Ovary (tissue), 7 donors: ENCODE measurements at regions not wholly inside any gene's neighbourhood (a gene's known extent, or its start where the extent isn't known, plus 50 kb on each side); places are given as distances from the start of the nearest gene placed in this dataset.

Source experiments
- DNase-seq, 5 donors: peaks; one replicate each; pipeline ENCODE4 v3.0.0-alpha.2; 2019 to 2020
- H3K27ac ChIP-seq, 2 donors: fragments of 200-600 bp; one replicate each; pipeline versions ENCODE4 v1.5.1 to v1.8.0; 2019 to 2022
- H3K27me3 ChIP-seq: fragments of 200-600 bp; one replicate; pipeline ENCODE4 v1.8.0; 2022
- H3K36me3 ChIP-seq: fragments of 200-600 bp; sonication (generic); one replicate; pipeline ENCODE4 v1.5.1; 2019
- H3K4me1 ChIP-seq: one replicate; pipeline ENCODE4 v1.8.1; 2013; ENCODE audit warnings: mild to moderate bottlenecking, moderate library complexity; ENCODE audit not compliant: insufficient read depth
- H3K4me3 ChIP-seq: fragments of 200-600 bp; sonication (generic); one replicate; pipeline ENCODE4 v1.5.1; 2017
- H3K9me3 ChIP-seq, 2 donors: fragments of 200-600 bp in 1 of 2; sonication (generic) in 1 of 2; one replicate each; pipeline versions ENCODE4 v1.5.1 to v1.8.1; 2013 to 2019; ENCODE audit warnings: mild to moderate bottlenecking in 1 of 2, moderate library complexity in 1 of 2
- EP300 ChIP-seq: sonication (generic); formaldehyde crosslinking; IDR thresholded peaks from one replicate; pipeline ENCODE4 v1.6.1; 2017; ENCODE audit warnings: antibody characterized with exemption
- POLR2A ChIP-seq: fragments of 450-650 bp; IDR thresholded peaks from one replicate; pipeline ENCODE4 v1.6.1; 2017; ENCODE audit warnings: antibody characterized with exemption, mild to moderate bottlenecking, moderate library complexity
- whole genome bisulfite sequencing, 3 donors: extraction: QIAGEN DNeasy Blood & Tissue Kit in 1 of 3; methylation state at CpG; one replicate each; pipeline versions ENCODE4 v1.1.5 to v1.1.7; 2013 to 2017; 5-methylcytosine and 5-hydroxymethylcytosine counted together
- intact Hi-C, 4 donors: fragments of 100-400 bp; cut with DNase I; formaldehyde crosslinking; loops; one replicate each; pipeline versions ENCODE4 v1.11.0 to v1.15.1; 2022 to 2023
- TF ChIP-seq, protein P1 (sequence below), 3 donors: fragments of 450-650 bp in 2 of 3; fragments of 200-600 bp in 1 of 3; IDR thresholded peaks; one replicate each; pipeline versions ENCODE4 v1.5.1 to v1.8.0; 2016 to 2022; ENCODE audit warnings: antibody characterized with exemption in 3 of 3, mild to moderate bottlenecking in 1 of 3
- donor health status: DM: no; HTN: no; CAD: no; lungs with moderate emphysema.
- donor health status: DM: no; HTN: no; CAD: no.
- donor health status: Bipolar disorder and iron deficiency.
- donor health status: DM: no; HTN: no; CAD: no.
- donor health status: DM: yes; HTN: yes; CAD: no.

DNA sequence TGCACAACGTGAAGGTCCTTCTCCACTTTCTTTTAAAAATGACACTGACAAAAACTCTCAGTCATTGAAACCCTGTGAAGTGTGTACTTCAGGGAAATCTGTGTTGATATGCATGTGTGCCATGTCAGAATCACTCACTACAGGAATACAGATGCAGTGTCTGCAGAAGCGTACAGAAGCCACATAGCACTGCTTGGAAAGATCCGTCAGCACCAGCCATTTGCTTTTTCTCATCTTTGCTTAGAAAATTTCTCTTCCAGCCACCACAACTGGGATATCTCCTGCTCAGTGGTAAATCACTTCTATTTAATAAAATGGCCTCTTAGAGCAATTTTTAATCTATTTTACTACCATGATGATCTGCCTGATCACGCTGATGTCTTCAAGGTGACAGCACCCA is 91.3 kb upstream of the ARHGEF26 start:
- no peaks in the 10 kb centered on the region for H3K36me3 ChIP-seq
- 66 to 74% (median 71%) methylated on average over 4 of the region's 4 CpGs for WGBS, 3 donors
- DNase-seq = no peak
- no peaks in the 10 kb centered on the region for H3K27me3 ChIP-seq
- no peaks in the 10 kb centered on the region for H3K4me1 ChIP-seq
- H3K4me3 ChIP-seq = no peak overlapping the region
- H3K9me3 ChIP-seq = no peaks in the 10 kb centered on the region
- intact Hi-C loops = no loop called here
- TF ChIP-seq POLR2A = no peak
- no peak overlapping the region for H3K27ac ChIP-seq

DNA sequence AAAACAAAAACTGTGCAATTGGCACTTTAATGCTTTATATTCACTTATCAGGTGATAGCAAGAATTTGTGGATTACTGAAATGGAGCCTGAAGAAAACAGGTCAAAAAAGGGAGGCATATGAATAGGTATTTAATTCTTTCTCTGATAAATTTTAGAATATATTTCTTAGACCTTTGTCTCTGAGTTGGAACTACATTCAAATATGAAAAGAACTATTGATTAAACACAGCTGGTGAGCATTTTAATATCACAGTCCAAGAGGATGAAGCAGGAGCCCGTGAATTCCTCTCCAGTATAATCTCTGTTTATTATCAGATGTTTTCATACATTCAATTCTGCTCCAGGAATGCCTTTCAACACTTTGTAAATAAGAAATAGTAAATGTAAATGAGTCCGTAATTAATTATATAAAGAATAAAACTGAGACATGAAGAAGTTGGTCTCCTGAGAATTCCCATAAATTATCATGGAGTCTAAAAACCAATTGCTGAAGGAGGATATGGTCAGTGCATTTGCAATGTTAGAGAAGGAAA is 86.3 kb upstream of the ARHGEF26 start:
- H3K27me3 ChIP-seq = no peaks in the 10 kb centered on the region
- intact Hi-C loops = no loop called here
- no peak overlapping the region for H3K4me3 ChIP-seq
- no peak for DNase-seq
- H3K27ac ChIP-seq = no peak overlapping the region
- TF ChIP-seq POLR2A = no peak
- TF ChIP-seq, protein P1, sequence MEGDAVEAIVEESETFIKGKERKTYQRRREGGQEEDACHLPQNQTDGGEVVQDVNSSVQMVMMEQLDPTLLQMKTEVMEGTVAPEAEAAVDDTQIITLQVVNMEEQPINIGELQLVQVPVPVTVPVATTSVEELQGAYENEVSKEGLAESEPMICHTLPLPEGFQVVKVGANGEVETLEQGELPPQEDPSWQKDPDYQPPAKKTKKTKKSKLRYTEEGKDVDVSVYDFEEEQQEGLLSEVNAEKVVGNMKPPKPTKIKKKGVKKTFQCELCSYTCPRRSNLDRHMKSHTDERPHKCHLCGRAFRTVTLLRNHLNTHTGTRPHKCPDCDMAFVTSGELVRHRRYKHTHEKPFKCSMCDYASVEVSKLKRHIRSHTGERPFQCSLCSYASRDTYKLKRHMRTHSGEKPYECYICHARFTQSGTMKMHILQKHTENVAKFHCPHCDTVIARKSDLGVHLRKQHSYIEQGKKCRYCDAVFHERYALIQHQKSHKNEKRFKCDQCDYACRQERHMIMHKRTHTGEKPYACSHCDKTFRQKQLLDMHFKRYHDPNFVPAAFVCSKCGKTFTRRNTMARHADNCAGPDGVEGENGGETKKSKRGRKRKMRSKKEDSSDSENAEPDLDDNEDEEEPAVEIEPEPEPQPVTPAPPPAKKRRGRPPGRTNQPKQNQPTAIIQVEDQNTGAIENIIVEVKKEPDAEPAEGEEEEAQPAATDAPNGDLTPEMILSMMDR (IDR thresholded peaks at IDR 0.05) = no peak
- TF ChIP-seq EP300 = no peak
- 9 to 19% (median 10%) methylated on average over 2 of the region's 2 CpGs for WGBS, 3 donors
- no peaks in the 10 kb centered on the region for H3K36me3 ChIP-seq
- H3K4me1 ChIP-seq = no peaks in the 10 kb centered on the region
- H3K9me3 ChIP-seq = no peaks in the 10 kb centered on the region

DNA sequence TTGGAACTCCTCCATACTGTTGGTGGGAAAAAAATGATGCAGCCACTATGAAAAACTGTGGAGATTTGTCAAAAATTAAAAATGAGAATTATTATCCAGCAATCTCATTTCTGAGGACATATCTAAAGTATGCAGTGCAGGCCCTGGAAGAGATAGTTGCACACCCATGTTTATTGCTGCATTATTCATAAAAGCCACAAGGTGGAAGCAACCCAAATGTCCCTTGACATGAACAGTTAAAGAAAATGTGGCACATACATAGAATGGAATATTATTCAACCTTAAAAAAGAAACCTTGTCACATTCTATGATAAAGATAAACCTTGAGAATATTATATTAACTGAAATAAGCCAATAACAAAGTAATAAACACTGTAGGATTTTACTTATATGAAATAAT is 80.9 kb upstream of the ARHGEF26 start:
- H3K4me3 ChIP-seq = no peak overlapping the region
- no peaks in the 10 kb centered on the region for H3K27me3 ChIP-seq
- intact Hi-C loops = no loop called here
- H3K9me3 ChIP-seq = no peaks in the 10 kb centered on the region
- no peak for DNase-seq
- H3K4me1 ChIP-seq = no peaks in the 10 kb centered on the region
- no peak overlapping the region for H3K27ac ChIP-seq
- H3K36me3 ChIP-seq = no peaks in the 10 kb centered on the region
- no peak for TF ChIP-seq EP300
- TF ChIP-seq POLR2A = no peak
- TF ChIP-seq, protein P1 (IDR thresholded peaks at IDR 0.05) = no peak

DNA sequence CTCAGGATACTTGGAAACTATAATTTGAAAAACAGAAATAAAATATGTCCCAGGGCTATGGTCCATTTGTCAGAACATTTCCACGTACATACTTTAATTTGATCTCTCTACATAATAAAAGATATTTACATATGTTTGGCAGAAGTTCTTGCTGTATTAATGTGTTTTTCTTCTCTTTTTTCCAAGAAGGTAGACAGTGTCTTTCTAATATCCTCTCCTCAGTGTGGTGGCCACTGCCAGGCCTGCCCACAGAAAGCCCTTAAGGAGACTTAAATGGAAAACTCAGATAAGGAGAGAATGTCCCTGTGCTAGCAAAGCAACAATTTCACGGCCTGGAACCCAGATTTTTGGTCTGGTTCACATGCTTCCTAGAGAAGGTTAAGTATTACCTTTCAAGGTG is 76.5 kb upstream of the ARHGEF26 start:
- 53 to 69% (median 59%) methylated on average over 2 of the region's 2 CpGs for WGBS, 3 donors
- H3K4me3 ChIP-seq = no peak overlapping the region
- H3K27me3 ChIP-seq = no peaks in the 10 kb centered on the region
- TF ChIP-seq EP300 (no peak), POLR2A (no peak)
- TF ChIP-seq, protein P1 (IDR thresholded peaks at IDR 0.05) = no peak
- no peaks in the 10 kb centered on the region for H3K9me3 ChIP-seq
- H3K4me1 ChIP-seq = no peaks in the 10 kb centered on the region
- no peaks in the 10 kb centered on the region for H3K36me3 ChIP-seq
- intact Hi-C loops = no loop called here
- DNase-seq = no peak
- H3K27ac ChIP-seq = no peak overlapping the region

DNA sequence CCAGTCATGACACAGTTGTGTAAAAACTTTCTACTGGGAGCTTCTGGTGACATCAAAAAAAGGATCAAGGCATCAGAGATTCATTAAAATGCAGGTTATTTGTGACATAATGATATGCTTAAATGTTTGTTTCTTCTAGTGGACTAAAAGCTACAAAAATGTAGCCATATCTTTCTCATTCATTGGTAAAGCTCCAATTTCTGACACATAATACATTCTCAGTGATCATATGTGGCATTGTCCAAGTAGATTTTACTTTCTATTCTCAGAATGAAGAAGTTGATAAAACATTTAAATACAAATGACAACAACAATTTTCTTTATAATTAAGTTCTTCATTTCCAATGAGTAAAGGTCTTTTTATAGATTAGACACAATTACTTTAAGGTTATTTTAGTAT is 71.0 kb upstream of the ARHGEF26 start:
- H3K27ac ChIP-seq = no peak overlapping the region
- intact Hi-C loops = no loop called here
- H3K27me3 ChIP-seq = no peaks in the 10 kb centered on the region
- no peak overlapping the region for H3K4me3 ChIP-seq
- H3K4me1 ChIP-seq = no peaks in the 10 kb centered on the region
- H3K9me3 ChIP-seq = no peaks in the 10 kb centered on the region
- no peak for TF ChIP-seq POLR2A
- TF ChIP-seq, protein P1 (IDR thresholded peaks at IDR 0.05) = no peak
- no peak for TF ChIP-seq EP300
- no peaks in the 10 kb centered on the region for H3K36me3 ChIP-seq
- DNase-seq = no peak
